HCT116 (cell line): ENCODE measurements at regions not wholly inside any gene's neighbourhood (a gene's known extent, or its start where the extent isn't known, plus 50 kb on each side); places are given as distances from the start of the nearest gene placed in this dataset.

ENCODE experiments used
- ATAC-seq: fragments of 200-7000 bp; cut with Tn5 transposase; 2 replicates; pipeline ENCODE4 v1.9.1; 2020; ENCODE audit warnings: mild to moderate bottlenecking, moderate library complexity
- BruUV-seq: library from RNA; stranded (reverse); fragments of 400-500 nt; replicated peaks from 2 replicates; lab custom pipeline; 2021; lab: Mats Ljungman, UMichigan
- CTCF ChIA-PET: fragments of 300-600 bp; sonication (Branson Sonifier 250); formaldehyde crosslinking; loops from one replicate; lab custom pipeline; 2021; ENCODE audit warnings: antibody characterized with exemption; lab: Charles Lee
- POLR2A ChIA-PET: fragments of 300-600, 350-600 bp; sonication (Branson Sonifier 250); formaldehyde crosslinking; loops from one replicate; lab custom pipeline; 2021; ENCODE audit warnings: antibody characterized with exemption; lab: Charles Lee
- RAD21 ChIA-PET, 2 experiments: fragments of 300-600 bp; sonication (Branson Sonifier 250); formaldehyde crosslinking; loops; one replicate each; lab custom pipeline; 2023; ENCODE audit warnings: low total read pairs in 2 of 2; ENCODE audit not compliant: uncharacterized antibody in 2 of 2, unreplicated experiment in 2 of 2, low non-redundant PET in 1 of 2; lab: Charles Lee
- DNase-seq: peaks from one replicate; pipeline ENCODE4 v3.0.0-alpha.2; 2010; ENCODE audit warnings: low read depth, low spot score
- H2AFZ ChIP-seq: fragments of 200-600 bp; shearing (Covaris generic), sonication (generic); 2 replicates; pipeline ENCODE4 v1.6.1; 2017; ENCODE audit warnings: low read depth, mixed run types, mixed read lengths, antibody characterized with exemption, low read length; ENCODE audit not compliant: poor library complexity, severe bottlenecking
- H3K27ac ChIP-seq: 2 replicates; pipeline ENCODE4 v1.5.1; 2012; ENCODE audit warnings: low read depth, low read length
- H3K27me3 ChIP-seq: fragments of 200-600 bp; sonication (generic); 2 replicates; pipeline ENCODE4 v1.6.1; 2016; ENCODE audit warnings: mixed run types, low read length, mixed read lengths; ENCODE audit not compliant: insufficient read depth
- H3K36me3 ChIP-seq, 2 experiments: fragments of 200-500 bp in 1 of 2; fragments of 200-600 bp in 1 of 2; sonication (Bioruptor generic) in 1 of 2; sonication (generic) in 1 of 2; 2 replicates each; pipeline versions ENCODE4 v1.5.1 to v1.6.1; 2014 to 2016; ENCODE audit warnings: low read length in 2 of 2, inconsistent platforms in 1 of 2, mixed read lengths in 1 of 2, mixed run types in 1 of 2; ENCODE audit not compliant: insufficient read depth in 2 of 2, control insufficient read depth in 1 of 2
- H3K4me1 ChIP-seq, 2 experiments: fragments of 200-600 bp in 1 of 2; sonication (generic) in 1 of 2; 2 replicates each; pipeline versions ENCODE4 v1.5.1 to v1.6.1; 2012 to 2017; ENCODE audit warnings: low read length in 2 of 2, inconsistent platforms in 1 of 2, mild to moderate bottlenecking in 1 of 2, mixed read lengths in 1 of 2, mixed run types in 1 of 2, moderate library complexity in 1 of 2; ENCODE audit not compliant: insufficient read depth in 2 of 2, control insufficient read depth in 1 of 2
- H3K4me2 ChIP-seq: fragments of 200-600 bp; sonication (generic); 2 replicates; pipeline ENCODE4 v1.6.1; 2017; ENCODE audit warnings: mixed run types, low read length, mixed read lengths
- H3K4me3 ChIP-seq, 2 experiments: fragments of 200-600 bp in 1 of 2; sonication (generic) in 1 of 2; replicated peaks in 1 of 2; 2 replicates each; pipeline ENCODE4 v1.5.1; 2011 to 2016; ENCODE audit warnings: low read length in 2 of 2, control low read depth in 1 of 2, low read depth in 1 of 2, mild to moderate bottlenecking in 1 of 2, mixed read lengths in 1 of 2, mixed run types in 1 of 2
- H3K79me2 ChIP-seq: fragments of 200-600 bp; sonication (generic); 2 replicates; pipeline ENCODE4 v1.6.1; 2017; ENCODE audit warnings: mild to moderate bottlenecking, mixed run types, low read length, moderate library complexity, mixed read lengths; ENCODE audit not compliant: insufficient read depth
- H3K9ac ChIP-seq: fragments of 200-600 bp; sonication (generic); 2 replicates; pipeline ENCODE4 v1.6.1; 2016; ENCODE audit warnings: low read length, mixed read lengths
- H3K9me2 ChIP-seq: fragments of 200-600 bp; sonication (generic), shearing (Covaris generic); 2 replicates; pipeline ENCODE4 v1.6.1; 2017; ENCODE audit warnings: mixed run types, mild to moderate bottlenecking, moderate library complexity; ENCODE audit not compliant: insufficient read depth
- H3K9me3 ChIP-seq, 2 experiments: fragments of 200-500 bp in 1 of 2; fragments of 200-600 bp in 1 of 2; sonication (Bioruptor generic) in 1 of 2; sonication (generic) in 1 of 2; 2 replicates each; pipeline ENCODE4 v1.6.1; 2014 to 2017; ENCODE audit warnings: low read length in 2 of 2, mixed read lengths in 2 of 2, inconsistent platforms in 1 of 2, low read depth in 1 of 2, mild to moderate bottlenecking in 1 of 2, mixed run types in 1 of 2, moderate library complexity in 1 of 2; ENCODE audit not compliant: control insufficient read depth in 1 of 2, insufficient read depth in 1 of 2
- H4K20me1 ChIP-seq: fragments of 200-600 bp; sonication (generic), shearing (Covaris generic); 2 replicates; pipeline ENCODE4 v1.6.1; 2017; ENCODE audit warnings: mixed run types, mild to moderate bottlenecking, moderate library complexity; ENCODE audit not compliant: insufficient read depth
- CEBPB ChIP-seq: IDR thresholded peaks from 2 replicates; pipeline ENCODE4 v1.6.1; 2012; ENCODE audit warnings: low read depth
- EGR1 ChIP-seq: IDR thresholded peaks from 2 replicates; pipeline ENCODE4 v1.6.1; 2012; ENCODE audit warnings: low read depth
- ELF1 ChIP-seq: IDR thresholded peaks from 2 replicates; pipeline ENCODE4 v1.6.1; 2012; ENCODE audit warnings: low read depth, borderline replicate concordance
- EZH2 ChIP-seq: fragments of 200-600 bp; sonication (generic); IDR thresholded peaks from 2 replicates; pipeline ENCODE4 v1.6.1; 2017; ENCODE audit warnings: antibody characterized with exemption, mixed run types
- FOSL1 ChIP-seq: IDR thresholded peaks from 2 replicates; pipeline ENCODE4 v1.6.1; 2012; ENCODE audit warnings: low read depth
- JUND ChIP-seq: IDR thresholded peaks from 2 replicates; pipeline ENCODE4 v1.6.1; 2012
- POLR2A ChIP-seq: IDR thresholded peaks from 2 replicates; pipeline ENCODE4 v1.7.0; 2011; ENCODE audit warnings: borderline replicate concordance; ENCODE audit not compliant: insufficient read depth, insufficient read length; ENCODE audit errors: extremely low read depth
- REST ChIP-seq: IDR thresholded peaks from 2 replicates; pipeline ENCODE4 v1.6.1; 2012; ENCODE audit warnings: low read depth
- TCF7L2 ChIP-seq: IDR thresholded peaks from 2 replicates; pipeline ENCODE4 v1.7.0; 2011; ENCODE audit warnings: borderline replicate concordance, inconsistent platforms; ENCODE audit not compliant: insufficient read depth, insufficient read length; ENCODE audit errors: extremely low read depth
- ZNF274 ChIP-seq: fragments of 200-500 bp; sonication (Bioruptor generic); IDR thresholded peaks from 2 replicates; pipeline ENCODE4 v1.6.1; 2014; ENCODE audit warnings: mild to moderate bottlenecking, low read depth, low read length, inconsistent platforms
- intact Hi-C: fragments of 100-400 bp; cut with micrococcal nuclease; formaldehyde crosslinking; loops from 2 replicates; pipeline ENCODE4 v1.10.0; 2022
- TF ChIP-seq, protein P1 (sequence below): IDR thresholded peaks from 2 replicates; pipeline ENCODE4 v1.6.1; 2012

GRCh38 chr13:79044415-79044814, 361.6 kb downstream of the RBM26 start:
- ChIA-PET RAD21 (no interaction called here), POLR2A (no interaction called here), CTCF (no interaction called here)
- H3K9me3 ChIP-seq, result no peaks in the 10 kb centered on the region
- DNase-seq (no peak), ATAC-seq (no peak)
- H3K36me3 ChIP-seq, result no peaks in the 10 kb centered on the region
- H4K20me1 ChIP-seq, result 0 out of 2 replicates have a peak, but pooled peaks cover 3% of the 10 kb centered on the region
- intact Hi-C loops, result no loop called here
- H3K4me1 ChIP-seq, result no peaks in the 10 kb centered on the region
- no peak overlapping the region for H3K9ac ChIP-seq
- no peak overlapping the region for H3K4me3 ChIP-seq
- H2AFZ ChIP-seq, result no peak overlapping the region
- no peak overlapping the region for H3K27ac ChIP-seq
- H3K4me2 ChIP-seq, result no peak overlapping the region
- TF ChIP-seq REST (no peak), EZH2 (no peak), ZNF274 (no peak), FOSL1 (no peak), EGR1 (no peak)
- no peaks in the 10 kb centered on the region for H3K79me2 ChIP-seq
- no peaks in the 10 kb centered on the region for H3K9me2 ChIP-seq
- peaks cover 15% of the 10 kb centered on the region for H3K27me3 ChIP-seq
- BruUV-seq, result no TSS peak

GRCh38 chr13:79043208-79043607, 362.8 kb downstream of the RBM26 start:
- ChIA-PET POLR2A (no interaction called here), RAD21 (no interaction called here)
- H3K9me3 ChIP-seq, result no peaks in the 10 kb centered on the region
- no peak overlapping the region for H3K4me3 ChIP-seq
- H3K36me3 ChIP-seq, result no peaks in the 10 kb centered on the region
- H3K4me1 ChIP-seq, result no peaks in the 10 kb centered on the region
- no peaks in the 10 kb centered on the region for H3K79me2 ChIP-seq
- TF ChIP-seq POLR2A, result no peak
- no peak for TF ChIP-seq CEBPB
- TF ChIP-seq TCF7L2, result no peak
- TF ChIP-seq, protein P1, sequence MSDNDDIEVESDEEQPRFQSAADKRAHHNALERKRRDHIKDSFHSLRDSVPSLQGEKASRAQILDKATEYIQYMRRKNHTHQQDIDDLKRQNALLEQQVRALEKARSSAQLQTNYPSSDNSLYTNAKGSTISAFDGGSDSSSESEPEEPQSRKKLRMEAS, result no peak
- no peak for TF ChIP-seq EZH2
- no peak for TF ChIP-seq ELF1
- TF ChIP-seq EGR1, result no peak
- TF ChIP-seq JUND, result no peak
- TF ChIP-seq, all 23 proteins: peak for 0
- H3K9ac ChIP-seq, result no peak overlapping the region
- peaks cover 15% of the 10 kb centered on the region for H3K27me3 ChIP-seq
- DNase-seq, result no peak
- no peak for ATAC-seq
- H3K27ac ChIP-seq, result no peak overlapping the region
- BruUV-seq, result no TSS peak
- CTCF ChIA-PET, result no interaction called here
- H3K9me2 ChIP-seq, result no peaks in the 10 kb centered on the region
- H3K4me2 ChIP-seq, result no peak overlapping the region
- 0 out of 2 replicates have a peak, but pooled peaks cover 3% of the 10 kb centered on the region for H4K20me1 ChIP-seq
- intact Hi-C loops, result no loop called here
- H2AFZ ChIP-seq, result no peak overlapping the region
